ENCODE measurements at regions not wholly inside any gene's neighbourhood (a gene's known extent, or its start where the extent isn't known, plus 50 kb on each side); places are given as distances from the start of the nearest gene placed in this dataset.

- no peak for DNase-seq
Observed at GRCh38 chr2:236795861-236796219, 226.2 kb downstream of the ACKR3 start.

- no peak for DNase-seq
Observed at GRCh38 chr2:236796236-236796635, 226.6 kb downstream of the ACKR3 start.

- DNase-seq: no peak
Observed at GRCh38 chr2:236797411-236797810, 227.8 kb downstream of the ACKR3 start.

- DNase-seq: no peak
Observed at GRCh38 chr2:236798491-236798890, 228.9 kb downstream of the ACKR3 start.

GRCh38 chr2:236799391-236800026 lies 229.9 kb downstream of the ACKR3 start:
- DNase-seq: no peak

GRCh38 chr2:236802862-236803261 lies 233.2 kb downstream of the ACKR3 start:
- no peak for DNase-seq

GRCh38 chr2:236803621-236804020 lies 234.0 kb downstream of the ACKR3 start:
- DNase-seq: peak in 9 of 51 donors; percentile 3 to 26 (median 9)

- DNase-seq: no peak
Observed at GRCh38 chr2:236805800-236806531, 236.3 kb downstream of the ACKR3 start.

GRCh38 chr2:236809716-236810115 lies 240.1 kb downstream of the ACKR3 start:
- DNase-seq: no peak

- no peak for DNase-seq
Observed at GRCh38 chr2:236811062-236811656, 241.5 kb downstream of the ACKR3 start.

- DNase-seq: no peak
Observed at GRCh38 chr2:236813766-236814165, 244.1 kb downstream of the ACKR3 start.

- DNase-seq: no peak
Observed at GRCh38 chr2:236814593-236814992, 245.0 kb downstream of the ACKR3 start.

GRCh38 chr2:236815746-236816145 lies 246.1 kb downstream of the ACKR3 start:
- no peak for DNase-seq

GRCh38 chr2:236816197-236817170 lies 246.9 kb downstream of the ACKR3 start:
- DNase-seq: no peak

- DNase-seq: no peak
Observed at GRCh38 chr2:236818281-236819045, 248.8 kb downstream of the ACKR3 start.

- DNase-seq: no peak
Observed at GRCh38 chr2:236819275-236820002, 249.8 kb downstream of the ACKR3 start.

- no peak for DNase-seq
Observed at GRCh38 chr2:236820763-236821344, 251.2 kb downstream of the ACKR3 start.

GRCh38 chr2:236823041-236823629 lies 253.5 kb downstream of the ACKR3 start:
- no peak for DNase-seq

- no peak for DNase-seq
Observed at GRCh38 chr2:236823963-236824362, 254.3 kb downstream of the ACKR3 start.

Measured in hypothalamus (tissue), 51 donors.